Posterior vena cava (tissue), 2 donors: ENCODE measurements at regions not wholly inside any gene's neighbourhood (a gene's known extent, or its start where the extent isn't known, plus 50 kb on each side); places are given as distances from the start of the nearest gene placed in this dataset.
"Not testable (repeated sequence)": the region's sequence is repeated elsewhere in the genome, so short reads cannot be mapped to it uniquely, and the experiment has no call there.

Source experiments
- DNase-seq: peaks from one replicate; pipeline ENCODE4 v3.0.0-alpha.2; 2020; ENCODE audit warnings: low spot score
- intact Hi-C, 2 donors: fragments of 100-400 bp; cut with DNase I; formaldehyde crosslinking; loops; one replicate each; pipeline versions ENCODE4 v1.14.1 to v1.14.2; 2022 to 2023
- donor health status: DM: yes; HTN: yes; CAD: no.
- donor health status: DM: yes; HTN: yes; CAD: no.

- intact Hi-C loops: no loop called here
- DNase-seq: no peak
Observed at GRCh38 chr2:47964277-47964676, 58.0 kb upstream of the FBXO11 start.

GRCh38 chr2:47964722-47965434, 58.6 kb upstream of the FBXO11 start:
- intact Hi-C loops: no loop called here

GRCh38 chr2:47976728-47977127, 70.4 kb upstream of the FBXO11 start:
- intact Hi-C loops, DNase-seq: not testable (repeated sequence)

More at GRCh38 chr2:47964722-47965434, 58.6 kb upstream of the FBXO11 start:
- DNase-seq: no peak

GRCh38 chr2:47984041-47984440, 77.7 kb upstream of the FBXO11 start:
- intact Hi-C loops: no loop called here
- DNase-seq: no peak

- DNase-seq: no peak
- intact Hi-C loops: no loop called here
Observed at GRCh38 chr2:47990503-47990902, 84.2 kb upstream of the FBXO11 start.

- intact Hi-C loops: no loop called here
- DNase-seq: no peak
Observed at GRCh38 chr2:47992671-47993070, 86.4 kb upstream of the FBXO11 start.

- intact Hi-C loops: no loop called here
- DNase-seq: no peak
Observed at GRCh38 chr2:47996808-47997207, 90.5 kb upstream of the FBXO11 start.

- intact Hi-C loops: no loop called here
- no peak for DNase-seq
Observed at GRCh38 chr2:47999512-47999911, 93.2 kb upstream of the FBXO11 start.

GRCh38 chr2:48001498-48001897, 95.2 kb upstream of the FBXO11 start:
- intact Hi-C loops: no loop called here
- DNase-seq: no peak

- no peak for DNase-seq
- intact Hi-C loops: no loop called here
Observed at GRCh38 chr2:48006094-48006493, 99.8 kb upstream of the FBXO11 start.

GRCh38 chr2:48007699-48008268, 101.5 kb upstream of the FBXO11 start:
- intact Hi-C loops: no loop called here
- DNase-seq: no peak

- no peak for DNase-seq
- intact Hi-C loops: no loop called here
Observed at GRCh38 chr2:48009256-48009655, 103.0 kb upstream of the FBXO11 start.

- no peak for DNase-seq
Observed at GRCh38 chr2:48015421-48015820, 109.1 kb upstream of the FBXO11 start.

GRCh38 chr2:48016225-48017019, 110.1 kb upstream of the FBXO11 start:
- DNase-seq: no peak

More at GRCh38 chr2:48015421-48015820, 109.1 kb upstream of the FBXO11 start:
- intact Hi-C loops: no loop called here

GRCh38 chr2:48017136-48017535, 110.8 kb upstream of the FBXO11 start:
- intact Hi-C loops: no loop called here
- no peak for DNase-seq

More at GRCh38 chr2:48016225-48017019, 110.1 kb upstream of the FBXO11 start:
- intact Hi-C loops: no loop called here

- intact Hi-C loops: no loop called here
Observed at GRCh38 chr2:48018480-48018879, 112.2 kb upstream of the FBXO11 start.

GRCh38 chr2:48026865-48027264, 120.6 kb upstream of the FBXO11 start:
- intact Hi-C loops: no loop called here
- no peak for DNase-seq

More at GRCh38 chr2:48018480-48018879, 112.2 kb upstream of the FBXO11 start:
- DNase-seq: no peak

- intact Hi-C loops: no loop called here
- no peak for DNase-seq
Observed at GRCh38 chr2:48032765-48033164, 126.5 kb upstream of the FBXO11 start.

- intact Hi-C loops: no loop called here
- DNase-seq: no peak
Observed at GRCh38 chr2:48034295-48034694, 128.0 kb upstream of the FBXO11 start.

GRCh38 chr2:48036312-48036711, 130.0 kb upstream of the FBXO11 start:
- DNase-seq: no peak
- intact Hi-C loops: no loop called here
